HAP-1 (cell line): ENCODE measurements at regions not wholly inside any gene's neighbourhood (a gene's known extent, or its start where the extent isn't known, plus 50 kb on each side); places are given as distances from the start of the nearest gene placed in this dataset.

Experiments
- DNase-seq, 2 experiments: peaks; one replicate each; pipeline ENCODE4 v3.0.0-alpha.2; 2016 to 2020; ENCODE audit warnings: low spot score in 2 of 2
- H3K27me3 ChIP-seq: fragments of 250-450 bp; sonication (Bioruptor Pico); 2 replicates; pipeline ENCODE4 v1.5.1; 2020; ENCODE audit warnings: low read depth, mild to moderate bottlenecking, moderate library complexity
- H3K36me3 ChIP-seq: fragments of 250-450 bp; sonication (Bioruptor Pico); replicated peaks from 2 replicates; pipeline ENCODE4 v1.5.1; 2020; ENCODE audit warnings: mild to moderate bottlenecking
- H3K4me1 ChIP-seq: fragments of 250-450 bp; sonication (Bioruptor Pico); 2 replicates; pipeline ENCODE4 v1.5.1; 2020; ENCODE audit warnings: mild to moderate bottlenecking
- H3K4me3 ChIP-seq: fragments of 250-450 bp; sonication (Bioruptor Pico); 2 replicates; pipeline ENCODE4 v1.5.1; 2020; ENCODE audit warnings: mild to moderate bottlenecking, moderate library complexity
- H3K9me3 ChIP-seq: fragments of 250-450 bp; sonication (Bioruptor Pico); 2 replicates; pipeline ENCODE4 v1.5.1; 2020; ENCODE audit warnings: mild to moderate bottlenecking, moderate library complexity
- in situ Hi-C: fragments of 300-500 bp; cut with MboI; formaldehyde crosslinking; loops from 3 replicates; pipeline ENCODE4 v1.14.3; 2020; ENCODE audit warnings: low sequenced_read_pairs, inconsistent platforms, mixed read lengths

GRCh38 chr17:71257096-71257495 is 863.7 kb upstream of the SOX9 start:
- DNase-seq, result no peak
- H3K36me3 ChIP-seq, result no peaks in the 10 kb centered on the region
- H3K27me3 ChIP-seq, result no peaks in the 10 kb centered on the region
- in situ Hi-C loops, result no loop called here
- H3K4me3 ChIP-seq, result no peak overlapping the region
- H3K9me3 ChIP-seq, result no peaks in the 10 kb centered on the region
- H3K4me1 ChIP-seq, result no peaks in the 10 kb centered on the region

GRCh38 chr17:71260366-71260940 is 860.4 kb upstream of the SOX9 start:
- in situ Hi-C loops, result no loop called here
- Histone ChIP-seq H3K36me3 (no peaks in the 10 kb centered on the region), H3K4me3 (no peak overlapping the region), H3K4me1 (no peaks in the 10 kb centered on the region), H3K9me3 (no peaks in the 10 kb centered on the region), H3K27me3 (no peaks in the 10 kb centered on the region)
- DNase-seq, result no peak

GRCh38 chr17:71262586-71262985 is 858.2 kb upstream of the SOX9 start:
- Histone ChIP-seq H3K36me3 (no peaks in the 10 kb centered on the region), H3K4me3 (no peak overlapping the region), H3K9me3 (no peaks in the 10 kb centered on the region), H3K27me3 (no peaks in the 10 kb centered on the region), H3K4me1 (no peaks in the 10 kb centered on the region)
- in situ Hi-C loops, result no loop called here
- DNase-seq, result no peak

- H3K4me1 ChIP-seq, result no peaks in the 10 kb centered on the region
- no peaks in the 10 kb centered on the region for H3K9me3 ChIP-seq
- no peak overlapping the region for H3K4me3 ChIP-seq
- H3K27me3 ChIP-seq, result no peaks in the 10 kb centered on the region
- in situ Hi-C loops, result no loop called here
- no peaks in the 10 kb centered on the region for H3K36me3 ChIP-seq
- no peak for DNase-seq
Measured at GRCh38 chr17:71267668-71268067, 853.2 kb upstream of the SOX9 start.

GRCh38 chr17:71269201-71269600 is 851.6 kb upstream of the SOX9 start:
- Histone ChIP-seq H3K9me3 (no peaks in the 10 kb centered on the region), H3K27me3 (no peaks in the 10 kb centered on the region), H3K4me3 (no peak overlapping the region), H3K36me3 (no peaks in the 10 kb centered on the region), H3K4me1 (no peaks in the 10 kb centered on the region)
- DNase-seq, result no peak
- in situ Hi-C loops, result no loop called here

GRCh38 chr17:71273441-71273840 is 847.4 kb upstream of the SOX9 start:
- H3K36me3 ChIP-seq, result no peaks in the 10 kb centered on the region
- no peaks in the 10 kb centered on the region for H3K27me3 ChIP-seq
- H3K4me3 ChIP-seq, result no peak overlapping the region
- no peaks in the 10 kb centered on the region for H3K4me1 ChIP-seq
- H3K9me3 ChIP-seq, result no peaks in the 10 kb centered on the region
- in situ Hi-C loops, result no loop called here
- DNase-seq, result no peak

- H3K4me3 ChIP-seq, result no peak overlapping the region
- no peaks in the 10 kb centered on the region for H3K9me3 ChIP-seq
- in situ Hi-C loops, result no loop called here
- no peaks in the 10 kb centered on the region for H3K4me1 ChIP-seq
- H3K36me3 ChIP-seq, result no peaks in the 10 kb centered on the region
- H3K27me3 ChIP-seq, result no peaks in the 10 kb centered on the region
- no peak for DNase-seq
Measured at GRCh38 chr17:71276079-71276478, 844.7 kb upstream of the SOX9 start.

- Histone ChIP-seq H3K27me3 (no peaks in the 10 kb centered on the region), H3K4me1 (no peaks in the 10 kb centered on the region), H3K4me3 (no peak overlapping the region), H3K9me3 (no peaks in the 10 kb centered on the region), H3K36me3 (no peaks in the 10 kb centered on the region)
- DNase-seq, result no peak
- in situ Hi-C loops, result no loop called here
Measured at GRCh38 chr17:71283486-71283885, 837.3 kb upstream of the SOX9 start.

GRCh38 chr17:71284032-71284755 is 836.6 kb upstream of the SOX9 start:
- no peak for DNase-seq
- in situ Hi-C loops, result no loop called here
- no peak overlapping the region for H3K4me3 ChIP-seq
- no peaks in the 10 kb centered on the region for H3K4me1 ChIP-seq
- H3K9me3 ChIP-seq, result no peaks in the 10 kb centered on the region
- no peaks in the 10 kb centered on the region for H3K27me3 ChIP-seq
- no peaks in the 10 kb centered on the region for H3K36me3 ChIP-seq

GRCh38 chr17:71286625-71287024 is 834.2 kb upstream of the SOX9 start:
- DNase-seq, result no peak
- in situ Hi-C loops, result no loop called here
- Histone ChIP-seq H3K27me3 (no peaks in the 10 kb centered on the region), H3K4me3 (no peak overlapping the region), H3K4me1 (no peaks in the 10 kb centered on the region), H3K36me3 (no peaks in the 10 kb centered on the region), H3K9me3 (no peaks in the 10 kb centered on the region)

- H3K36me3 ChIP-seq, result no peaks in the 10 kb centered on the region
- DNase-seq, result no peak
- in situ Hi-C loops, result no loop called here
- H3K9me3 ChIP-seq, result no peaks in the 10 kb centered on the region
- no peaks in the 10 kb centered on the region for H3K4me1 ChIP-seq
- H3K4me3 ChIP-seq, result no peak overlapping the region
- H3K27me3 ChIP-seq, result no peaks in the 10 kb centered on the region
Measured at GRCh38 chr17:71287071-71287823, 833.6 kb upstream of the SOX9 start.

- in situ Hi-C loops, result no loop called here
Measured at GRCh38 chr17:71292006-71292405, 828.8 kb upstream of the SOX9 start.

GRCh38 chr17:71296005-71296404 is 824.8 kb upstream of the SOX9 start:
- no peaks in the 10 kb centered on the region for H3K4me1 ChIP-seq
- DNase-seq, result no peak
- no peak overlapping the region for H3K4me3 ChIP-seq
- H3K27me3 ChIP-seq, result no peaks in the 10 kb centered on the region
- H3K36me3 ChIP-seq, result no peaks in the 10 kb centered on the region
- in situ Hi-C loops, result no loop called here
- H3K9me3 ChIP-seq, result no peaks in the 10 kb centered on the region

More at GRCh38 chr17:71292006-71292405, 828.8 kb upstream of the SOX9 start:
- no peaks in the 10 kb centered on the region for H3K4me1 ChIP-seq
- no peaks in the 10 kb centered on the region for H3K9me3 ChIP-seq
- H3K36me3 ChIP-seq, result no peaks in the 10 kb centered on the region
- no peaks in the 10 kb centered on the region for H3K27me3 ChIP-seq
- no peak for DNase-seq
- H3K4me3 ChIP-seq, result no peak overlapping the region

- no peaks in the 10 kb centered on the region for H3K27me3 ChIP-seq
- DNase-seq, result no peak
- in situ Hi-C loops, result no loop called here
- no peaks in the 10 kb centered on the region for H3K9me3 ChIP-seq
- no peaks in the 10 kb centered on the region for H3K4me1 ChIP-seq
- no peaks in the 10 kb centered on the region for H3K36me3 ChIP-seq
- H3K4me3 ChIP-seq, result no peak overlapping the region
Measured at GRCh38 chr17:71301063-71301462, 819.8 kb upstream of the SOX9 start.
